Endothelial cell of umbilical vein (primary cell): ENCODE measurements at regions not wholly inside any gene's neighbourhood (a gene's known extent, or its start where the extent isn't known, plus 50 kb on each side); places are given as distances from the start of the nearest gene placed in this dataset.

Experiments used
- BruUV-seq: library from RNA; stranded (reverse); fragments of 400-500 nt; replicated peaks from 2 replicates; lab custom pipeline; 2021; lab: Mats Ljungman, UMichigan
- CTCF ChIA-PET: fragments of 300-600, 350-600 bp; sonication (Branson Sonifier 250); formaldehyde crosslinking; loops from one replicate; lab custom pipeline; 2021; ENCODE audit warnings: antibody characterized with exemption, inconsistent platforms; lab: Charles Lee
- POLR2A ChIA-PET: fragments of 300-600, 350-600 bp; sonication (Branson Sonifier 250); formaldehyde crosslinking; loops from one replicate; lab custom pipeline; 2021; ENCODE audit warnings: antibody characterized with exemption, inconsistent platforms; lab: Charles Lee
- DNase-seq: peaks from one replicate; pipeline ENCODE4 v3.0.0-alpha.2; 2011; ENCODE audit warnings: low read depth, low spot score
- FAIRE-seq: peaks from 2 replicates; lab custom pipeline; 2011; peaks lifted over from hg19 to GRCh38; lab: Jason Lieb, UNC
- H2AFZ ChIP-seq: 2 replicates; pipeline ENCODE4 v1.6.0; 2012; ENCODE audit warnings: low read depth, low read length, control low read depth, inconsistent platforms
- H3K27ac ChIP-seq: 2 replicates; pipeline ENCODE4 v1.5.1; 2011; ENCODE audit warnings: low read depth, mild to moderate bottlenecking, control low read depth, low read length, moderate library complexity; ENCODE audit not compliant: insufficient read depth
- H3K27me3 ChIP-seq, 2 experiments: 2 replicates each; pipeline versions ENCODE4 v1.6.0 to v1.6.1; 2011; ENCODE audit warnings: low read length in 2 of 2, mixed read lengths in 1 of 2; ENCODE audit not compliant: control insufficient read depth in 2 of 2, insufficient read depth in 2 of 2
- H3K36me3 ChIP-seq, 2 experiments: 2 replicates in 1 of 2; 3 replicates in 1 of 2; pipeline ENCODE4 v1.5.1; 2011; ENCODE audit warnings: low read length in 2 of 2, mild to moderate bottlenecking in 1 of 2, moderate library complexity in 1 of 2; ENCODE audit not compliant: control insufficient read depth in 2 of 2, insufficient read depth in 2 of 2; ENCODE audit errors: extremely low read depth in 1 of 2
- H3K4me1 ChIP-seq: 3 replicates; pipeline ENCODE4 v1.5.1; 2011; ENCODE audit warnings: mild to moderate bottlenecking, low read length; ENCODE audit not compliant: control insufficient read depth, insufficient read depth; ENCODE audit errors: extremely low read depth
- H3K4me2 ChIP-seq: 2 replicates; pipeline ENCODE4 v1.6.1; 2011; ENCODE audit warnings: low read length, control low read depth, mixed read lengths; ENCODE audit not compliant: insufficient read depth
- H3K4me3 ChIP-seq, 3 experiments: fragments of 200-600 bp in 1 of 3; sonication (generic), shearing (Covaris generic) in 1 of 3; replicated peaks in 1 of 3; 2 replicates each; pipeline ENCODE4 v1.5.1; 2011 to 2016; ENCODE audit warnings: control low read depth in 3 of 3, low read length in 3 of 3, mild to moderate bottlenecking in 2 of 3, inconsistent platforms in 1 of 3, low read depth in 1 of 3, moderate library complexity in 1 of 3; ENCODE audit not compliant: insufficient read depth in 1 of 3
- H3K79me2 ChIP-seq: 2 replicates; pipeline ENCODE4 v1.6.0; 2012; ENCODE audit warnings: low read length, inconsistent platforms; ENCODE audit not compliant: control insufficient read depth, insufficient read depth
- H3K9ac ChIP-seq: replicated peaks from 2 replicates; pipeline ENCODE3; 2011; ENCODE audit warnings: low read length, control low read depth; ENCODE audit not compliant: insufficient read depth; ENCODE audit errors: extremely low read depth
- H3K9me1 ChIP-seq: replicated peaks from 3 replicates; pipeline ENCODE4 v1.6.0; 2011; ENCODE audit warnings: mild to moderate bottlenecking, low read length; ENCODE audit not compliant: control insufficient read depth, insufficient read depth; ENCODE audit errors: extremely low read depth
- H3K9me3 ChIP-seq: replicated peaks from 2 replicates; pipeline ENCODE4 v1.5.1; 2012; ENCODE audit warnings: low read length, inconsistent platforms; ENCODE audit not compliant: control insufficient read depth, insufficient read depth
- H4K20me1 ChIP-seq: replicated peaks from 2 replicates; pipeline ENCODE3; 2011; ENCODE audit warnings: mild to moderate bottlenecking, low read length; ENCODE audit not compliant: control insufficient read depth, insufficient read depth; ENCODE audit errors: extremely low read depth
- CTCF ChIP-seq, 2 donors: IDR thresholded peaks; 1 replicate in 1 of 2; 2 replicates in 1 of 2; pipeline ENCODE4 v1.5.1; 2011; ENCODE audit warnings: low read length in 2 of 2, mild to moderate bottlenecking in 2 of 2, moderate library complexity in 2 of 2, control low read depth in 1 of 2, inconsistent platforms in 1 of 2, low read depth in 1 of 2; ENCODE audit not compliant: insufficient read depth in 1 of 2; ENCODE audit errors: extremely low read depth in 1 of 2
- EZH2 ChIP-seq: IDR thresholded peaks from 2 replicates; pipeline ENCODE4 v1.6.1; 2012; ENCODE audit warnings: borderline replicate concordance, low read depth, mild to moderate bottlenecking, moderate library complexity, low read length, inconsistent platforms; ENCODE audit not compliant: severe bottlenecking
- FOS ChIP-seq: IDR thresholded peaks from 2 replicates; pipeline ENCODE4 v1.6.1; 2011; ENCODE audit warnings: mild to moderate bottlenecking, low read length, moderate library complexity, borderline replicate concordance; ENCODE audit not compliant: insufficient read depth
- GATA2 ChIP-seq: IDR thresholded peaks from 2 replicates; pipeline ENCODE4 v1.7.0; 2011; ENCODE audit warnings: low read depth, mild to moderate bottlenecking, moderate library complexity, mixed read lengths, low read length; ENCODE audit not compliant: insufficient read length, insufficient read depth
- MYC ChIP-seq: IDR thresholded peaks from one replicate; pipeline ENCODE4 v1.6.1; 2011; ENCODE audit warnings: mild to moderate bottlenecking, low read depth, low read length
- POLR2A ChIP-seq: IDR thresholded peaks from 2 replicates; pipeline ENCODE4 v1.6.1; 2012; ENCODE audit warnings: low read depth, mild to moderate bottlenecking, control low read depth, low read length
- POLR2AphosphoS5 ChIP-seq: IDR thresholded peaks from 2 replicates; pipeline ENCODE4 v1.6.1; 2012; ENCODE audit warnings: low read depth, mild to moderate bottlenecking, control low read depth, low read length, moderate library complexity; ENCODE audit not compliant: insufficient read depth
- dilution Hi-C: fragments of 300-500 bp; cut with MboI; formaldehyde crosslinking; loops from one replicate; pipeline ENCODE4 v1.15.0; 2019; ENCODE audit warnings: low sequenced_read_pairs; ENCODE audit not compliant: extremely low pct_ligation_motif_present
- intact Hi-C: fragments of 100-400 bp; cut with micrococcal nuclease; formaldehyde crosslinking; loops from one replicate; pipeline ENCODE4 v1.10.0; 2022
- TF ChIP-seq, protein P1 (sequence below): IDR thresholded peaks from 2 replicates; pipeline ENCODE4 v1.6.1; 2011; ENCODE audit not compliant: insufficient read depth, insufficient read length

- TF ChIP-seq, protein P1, sequence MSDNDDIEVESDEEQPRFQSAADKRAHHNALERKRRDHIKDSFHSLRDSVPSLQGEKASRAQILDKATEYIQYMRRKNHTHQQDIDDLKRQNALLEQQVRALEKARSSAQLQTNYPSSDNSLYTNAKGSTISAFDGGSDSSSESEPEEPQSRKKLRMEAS: no peak
- TF ChIP-seq CTCF (IDR thresholded peaks at IDR 0.05; ENCODE audit: extremely low read depth in 1 of 2, insufficient read depth in 1 of 2, low read depth in 1 of 2, low read length in 2 of 2) (no peak), GATA2 (no peak), MYC (no peak), POLR2AphosphoS5 (no peak), POLR2A (no peak), EZH2 (no peak), FOS (no peak)
- Histone ChIP-seq H2AFZ (no peak overlapping the region), H3K9ac (no peak overlapping the region), H3K27ac (no peak overlapping the region), H3K4me1 (peaks cover 9% of the 10 kb centered on the region), H3K36me3 (no peaks in the 10 kb centered on the region), H4K20me1 (no peaks in the 10 kb centered on the region), H3K79me2 (no peaks in the 10 kb centered on the region), H3K4me3 (no peak overlapping the region), H3K4me2 (no peak overlapping the region), H3K9me1 (no peaks in the 10 kb centered on the region), H3K9me3 (no peaks in the 10 kb centered on the region), H3K27me3 (no peaks in the 10 kb centered on the region)
- POLR2A ChIA-PET: no interaction called here
- CTCF ChIA-PET: interaction anchor here (0.6 kb wide), 1 partner anchor 18 kb away, joined by 3 read pairs; no protein-coding TSS in a partner anchor
- FAIRE-seq: no peak
- dilution Hi-C loops (no loop called here), intact Hi-C loops (loop anchor here (10.0 kb wide), 1 partner anchor 463 kb away; no protein-coding TSS in a partner anchor)
- BruUV-seq: no TSS peak
- no peak for DNase-seq
Measured at GRCh38 chr13:80137994-80138393, 202.9 kb downstream of the SPRY2 start.
